Ovary (tissue), 3 donors: ENCODE measurements at regions not wholly inside any gene's neighbourhood (a gene's known extent, or its start where the extent isn't known, plus 50 kb on each side); places are given as distances from the start of the nearest gene placed in this dataset.

Experiments used
- CTCF ChIP-seq, 3 donors: fragments of 450-650 bp in 2 of 3; fragments of 200-600 bp in 1 of 3; IDR thresholded peaks; one replicate each; pipeline versions ENCODE4 v1.5.1 to v1.8.0; 2016 to 2022; ENCODE audit warnings: antibody characterized with exemption in 3 of 3, mild to moderate bottlenecking in 1 of 3
- POLR2A ChIP-seq: fragments of 450-650 bp; IDR thresholded peaks from one replicate; pipeline ENCODE4 v1.6.1; 2017; ENCODE audit warnings: antibody characterized with exemption, mild to moderate bottlenecking, moderate library complexity
- donor health status: DM: no; HTN: no; CAD: no.

DNA sequence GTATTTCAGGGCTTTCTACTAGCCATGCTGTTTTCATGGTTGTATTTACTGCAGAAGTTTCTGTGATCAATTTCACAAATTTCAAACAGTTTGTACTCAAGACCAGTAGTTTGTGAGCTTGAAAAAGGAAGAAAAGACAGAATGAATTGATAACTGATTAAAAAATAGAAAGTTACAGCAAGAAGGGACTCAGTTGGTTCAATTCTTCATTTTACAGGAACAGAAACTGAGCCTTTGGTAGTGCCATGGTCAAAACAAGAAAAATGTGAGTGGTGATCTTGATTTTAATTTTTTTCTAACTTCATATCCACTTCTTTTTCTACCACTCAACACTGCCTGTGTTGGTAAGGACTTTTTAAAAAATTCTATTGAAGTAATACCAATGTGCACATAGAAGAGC, 206.6 kb upstream of the NREP start:
- no peak for TF ChIP-seq CTCF (IDR thresholded peaks at IDR 0.05)
- TF ChIP-seq POLR2A: no peak
